ENCODE measurements at regions not wholly inside any gene's neighbourhood (a gene's known extent, or its start where the extent isn't known, plus 50 kb on each side); places are given as distances from the start of the nearest gene placed in this dataset.

DNA sequence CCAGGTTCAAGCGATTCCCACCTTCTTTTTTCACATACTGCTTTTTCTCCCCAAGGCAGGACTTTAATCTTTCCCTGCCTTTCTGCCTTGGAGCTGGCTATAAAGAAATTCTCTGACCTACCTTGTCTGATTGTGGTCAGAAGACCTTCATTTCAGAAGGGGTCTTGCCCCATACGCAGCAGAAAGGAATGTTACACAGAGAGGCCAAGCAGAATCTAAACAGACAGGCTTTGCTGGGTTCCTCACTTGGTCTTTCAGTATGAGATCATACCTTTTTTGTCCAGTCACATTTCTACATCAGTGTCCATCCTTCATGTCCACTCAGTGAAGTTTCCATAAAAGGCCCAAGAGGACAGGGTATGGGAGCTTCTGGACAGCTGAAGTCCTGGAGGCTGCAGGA lies 108.3 kb upstream of the RBPJ start:
- TF ChIP-seq, protein P1, sequence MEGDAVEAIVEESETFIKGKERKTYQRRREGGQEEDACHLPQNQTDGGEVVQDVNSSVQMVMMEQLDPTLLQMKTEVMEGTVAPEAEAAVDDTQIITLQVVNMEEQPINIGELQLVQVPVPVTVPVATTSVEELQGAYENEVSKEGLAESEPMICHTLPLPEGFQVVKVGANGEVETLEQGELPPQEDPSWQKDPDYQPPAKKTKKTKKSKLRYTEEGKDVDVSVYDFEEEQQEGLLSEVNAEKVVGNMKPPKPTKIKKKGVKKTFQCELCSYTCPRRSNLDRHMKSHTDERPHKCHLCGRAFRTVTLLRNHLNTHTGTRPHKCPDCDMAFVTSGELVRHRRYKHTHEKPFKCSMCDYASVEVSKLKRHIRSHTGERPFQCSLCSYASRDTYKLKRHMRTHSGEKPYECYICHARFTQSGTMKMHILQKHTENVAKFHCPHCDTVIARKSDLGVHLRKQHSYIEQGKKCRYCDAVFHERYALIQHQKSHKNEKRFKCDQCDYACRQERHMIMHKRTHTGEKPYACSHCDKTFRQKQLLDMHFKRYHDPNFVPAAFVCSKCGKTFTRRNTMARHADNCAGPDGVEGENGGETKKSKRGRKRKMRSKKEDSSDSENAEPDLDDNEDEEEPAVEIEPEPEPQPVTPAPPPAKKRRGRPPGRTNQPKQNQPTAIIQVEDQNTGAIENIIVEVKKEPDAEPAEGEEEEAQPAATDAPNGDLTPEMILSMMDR (IDR thresholded peaks at IDR 0.05; ENCODE audit: borderline replicate concordance, extremely low read depth, low read length, poor library complexity, severe bottlenecking): no peak
- TF ChIP-seq EZH2 (IDR thresholded peaks at IDR 0.05; ENCODE audit: borderline replicate concordance, low read depth, low read length, severe bottlenecking): no peak
